Parathyroid adenoma (tissue), 2 donors: ENCODE measurements at regions not wholly inside any gene's neighbourhood (a gene's known extent, or its start where the extent isn't known, plus 50 kb on each side); places are given as distances from the start of the nearest gene placed in this dataset.

Experiments used
- H2AFZ ChIP-seq: fragments of 300-600 bp; sonication (generic); one replicate; pipeline ENCODE4 v1.7.0; 2017; ENCODE audit warnings: antibody characterized with exemption, mild to moderate bottlenecking
- H3K27ac ChIP-seq: fragments of 300-600 bp; sonication (generic); one replicate; pipeline ENCODE4 v1.7.0; 2017
- H3K27me3 ChIP-seq: fragments of 300-600 bp; sonication (generic); one replicate; pipeline ENCODE4 v1.7.0; 2017; ENCODE audit warnings: low read length; ENCODE audit not compliant: control insufficient read depth, insufficient read depth
- H3K36me3 ChIP-seq: fragments of 300-600 bp; sonication (generic); one replicate; pipeline ENCODE4 v1.7.0; 2017; ENCODE audit warnings: low read length; ENCODE audit not compliant: control insufficient read depth, insufficient read depth
- H3K4me1 ChIP-seq: fragments of 300-600 bp; sonication (generic); one replicate; pipeline ENCODE4 v1.7.0; 2017; ENCODE audit warnings: control low read depth
- H3K4me2 ChIP-seq: fragments of 300-600 bp; sonication (generic); one replicate; pipeline ENCODE4 v1.7.0; 2017; ENCODE audit warnings: low read length
- H3K4me3 ChIP-seq: fragments of 300-600 bp; sonication (generic); one replicate; pipeline ENCODE4 v1.7.0; 2017; ENCODE audit warnings: low read depth, low read length
- H3K79me2 ChIP-seq: fragments of 300-600 bp; sonication (generic); one replicate; pipeline ENCODE4 v1.7.0; 2017; ENCODE audit warnings: control low read depth
- H3K9ac ChIP-seq: fragments of 300-600 bp; sonication (generic); one replicate; pipeline ENCODE4 v1.7.0; 2017; ENCODE audit warnings: mild to moderate bottlenecking
- H3K9me3 ChIP-seq: fragments of 300-600 bp; sonication (generic); one replicate; pipeline ENCODE4 v1.7.0; 2017; ENCODE audit warnings: low read length; ENCODE audit not compliant: control insufficient read depth
- TF ChIP-seq, protein P1 (sequence below): fragments of 300-600 bp; sonication (generic); IDR thresholded peaks from one replicate; pipeline ENCODE4 v1.7.0; 2017; ENCODE audit warnings: antibody characterized with exemption, mild to moderate bottlenecking
- donor health status: primary hyperparathyroidism.

DNA sequence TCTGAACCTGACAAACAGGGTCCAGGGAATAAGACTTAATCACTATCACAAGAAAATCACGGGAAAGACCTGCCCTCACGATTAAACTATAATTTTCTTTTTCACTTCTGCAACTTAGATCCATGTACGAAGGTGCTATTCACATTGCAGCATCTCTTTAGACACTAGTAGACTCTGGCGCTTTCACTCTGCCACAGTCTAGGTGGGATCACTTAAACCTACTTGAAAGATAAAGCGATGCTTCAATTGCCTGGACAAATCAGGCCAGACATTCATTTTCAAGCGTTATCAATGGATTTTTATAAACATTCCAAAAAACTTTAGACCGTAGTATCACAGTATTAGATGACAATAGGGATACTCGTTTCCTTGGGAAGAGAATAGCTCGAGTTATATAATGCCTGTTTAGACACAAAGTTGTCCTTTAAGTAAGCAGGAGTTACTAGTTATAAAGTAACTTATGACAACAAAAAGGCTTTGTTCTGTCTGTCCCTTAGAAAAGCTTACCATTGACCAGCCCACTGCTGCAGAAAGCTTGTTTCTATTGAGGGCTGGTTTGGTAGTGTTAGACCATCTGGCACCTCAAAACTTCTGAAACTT is 367.3 kb downstream of the UTRN start:
- Histone ChIP-seq H3K79me2 (no peaks in the 10 kb centered on the region), H3K4me3 (no peak overlapping the region), H3K4me1 (no peaks in the 10 kb centered on the region), H2AFZ (no peak overlapping the region), H3K36me3 (no peaks in the 10 kb centered on the region), H3K9ac (no peak overlapping the region), H3K9me3 (no peaks in the 10 kb centered on the region), H3K27ac (no peak overlapping the region), H3K27me3 (no peaks in the 10 kb centered on the region), H3K4me2 (no peak overlapping the region)
- TF ChIP-seq, protein P1, sequence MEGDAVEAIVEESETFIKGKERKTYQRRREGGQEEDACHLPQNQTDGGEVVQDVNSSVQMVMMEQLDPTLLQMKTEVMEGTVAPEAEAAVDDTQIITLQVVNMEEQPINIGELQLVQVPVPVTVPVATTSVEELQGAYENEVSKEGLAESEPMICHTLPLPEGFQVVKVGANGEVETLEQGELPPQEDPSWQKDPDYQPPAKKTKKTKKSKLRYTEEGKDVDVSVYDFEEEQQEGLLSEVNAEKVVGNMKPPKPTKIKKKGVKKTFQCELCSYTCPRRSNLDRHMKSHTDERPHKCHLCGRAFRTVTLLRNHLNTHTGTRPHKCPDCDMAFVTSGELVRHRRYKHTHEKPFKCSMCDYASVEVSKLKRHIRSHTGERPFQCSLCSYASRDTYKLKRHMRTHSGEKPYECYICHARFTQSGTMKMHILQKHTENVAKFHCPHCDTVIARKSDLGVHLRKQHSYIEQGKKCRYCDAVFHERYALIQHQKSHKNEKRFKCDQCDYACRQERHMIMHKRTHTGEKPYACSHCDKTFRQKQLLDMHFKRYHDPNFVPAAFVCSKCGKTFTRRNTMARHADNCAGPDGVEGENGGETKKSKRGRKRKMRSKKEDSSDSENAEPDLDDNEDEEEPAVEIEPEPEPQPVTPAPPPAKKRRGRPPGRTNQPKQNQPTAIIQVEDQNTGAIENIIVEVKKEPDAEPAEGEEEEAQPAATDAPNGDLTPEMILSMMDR, result no peak

- Histone ChIP-seq H3K27me3 (no peaks in the 10 kb centered on the region), H3K36me3 (no peaks in the 10 kb centered on the region), H3K9me3 (no peaks in the 10 kb centered on the region), H3K4me1 (no peaks in the 10 kb centered on the region), H3K4me2 (no peak overlapping the region), H3K4me3 (no peak overlapping the region), H3K9ac (no peak overlapping the region), H2AFZ (no peak overlapping the region), H3K27ac (no peak overlapping the region), H3K79me2 (no peaks in the 10 kb centered on the region)
- TF ChIP-seq, protein P1, result no peak
These were observed 368.9 kb downstream of the UTRN start for GRCh38 chr6:144653885-144654505.

DNA sequence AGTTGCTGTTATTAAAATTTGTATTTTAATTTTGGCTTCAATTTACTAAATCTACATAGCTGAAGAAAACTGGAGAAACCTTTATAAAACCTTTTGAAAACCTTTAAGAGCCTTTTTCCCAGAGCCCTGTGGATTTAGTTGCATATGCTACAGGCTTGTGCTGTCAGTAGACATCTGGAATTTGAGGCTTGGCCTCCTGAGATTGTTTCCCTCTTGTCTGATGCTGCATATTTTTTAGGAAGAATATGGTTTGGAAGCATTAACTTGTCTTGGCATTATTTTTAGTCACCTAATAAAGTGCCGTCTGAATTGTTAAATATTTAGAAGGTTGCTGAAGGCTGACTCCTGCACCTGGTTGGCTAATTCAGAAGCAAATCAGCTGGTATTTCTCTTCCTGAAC is 369.4 kb downstream of the UTRN start:
- H3K4me1 ChIP-seq, result no peaks in the 10 kb centered on the region
- H3K79me2 ChIP-seq, result no peaks in the 10 kb centered on the region
- H3K4me2 ChIP-seq, result no peak overlapping the region
- no peak overlapping the region for H3K27ac ChIP-seq
- TF ChIP-seq, protein P1, result no peak
- H3K4me3 ChIP-seq, result no peak overlapping the region
- no peak overlapping the region for H3K9ac ChIP-seq
- H3K9me3 ChIP-seq, result no peaks in the 10 kb centered on the region
- H2AFZ ChIP-seq, result no peak overlapping the region
- H3K27me3 ChIP-seq, result no peaks in the 10 kb centered on the region
- H3K36me3 ChIP-seq, result no peaks in the 10 kb centered on the region

GRCh38 chr6:144655376-144655775 is 370.2 kb downstream of the UTRN start:
- Histone ChIP-seq H3K9me3 (no peaks in the 10 kb centered on the region), H3K9ac (no peak overlapping the region), H3K27ac (no peak overlapping the region), H3K4me3 (no peak overlapping the region), H2AFZ (no peak overlapping the region), H3K27me3 (no peaks in the 10 kb centered on the region), H3K4me2 (no peak overlapping the region), H3K4me1 (no peaks in the 10 kb centered on the region), H3K79me2 (no peaks in the 10 kb centered on the region), H3K36me3 (no peaks in the 10 kb centered on the region)
- TF ChIP-seq, protein P1, result no peak

GRCh38 chr6:144657691-144658090 is 372.6 kb downstream of the UTRN start:
- Histone ChIP-seq H3K4me3 (no peak overlapping the region), H3K4me2 (no peak overlapping the region), H3K36me3 (no peaks in the 10 kb centered on the region), H3K4me1 (no peaks in the 10 kb centered on the region), H2AFZ (no peak overlapping the region), H3K27ac (no peak overlapping the region), H3K79me2 (no peaks in the 10 kb centered on the region), H3K27me3 (no peaks in the 10 kb centered on the region), H3K9ac (no peak overlapping the region), H3K9me3 (no peaks in the 10 kb centered on the region)
- TF ChIP-seq, protein P1, result no peak
